Stimulated activated CD8-positive, alpha-beta memory T cell treated with anti-CD3 and anti-CD28 coated beads, Interleukin-4, amount 100 ng/mL, for 48 hours (primary cell): ENCODE measurements at regions not wholly inside any gene's neighbourhood (a gene's known extent, or its start where the extent isn't known, plus 50 kb on each side); places are given as distances from the start of the nearest gene placed in this dataset.
"Not testable (repeated sequence)": the region's sequence is repeated elsewhere in the genome, so short reads cannot be mapped to it uniquely, and the experiment has no call there.

ENCODE experiments used
- DNase-seq: peaks from one replicate; pipeline ENCODE4 v3.0.0-alpha.2; 2020

DNA sequence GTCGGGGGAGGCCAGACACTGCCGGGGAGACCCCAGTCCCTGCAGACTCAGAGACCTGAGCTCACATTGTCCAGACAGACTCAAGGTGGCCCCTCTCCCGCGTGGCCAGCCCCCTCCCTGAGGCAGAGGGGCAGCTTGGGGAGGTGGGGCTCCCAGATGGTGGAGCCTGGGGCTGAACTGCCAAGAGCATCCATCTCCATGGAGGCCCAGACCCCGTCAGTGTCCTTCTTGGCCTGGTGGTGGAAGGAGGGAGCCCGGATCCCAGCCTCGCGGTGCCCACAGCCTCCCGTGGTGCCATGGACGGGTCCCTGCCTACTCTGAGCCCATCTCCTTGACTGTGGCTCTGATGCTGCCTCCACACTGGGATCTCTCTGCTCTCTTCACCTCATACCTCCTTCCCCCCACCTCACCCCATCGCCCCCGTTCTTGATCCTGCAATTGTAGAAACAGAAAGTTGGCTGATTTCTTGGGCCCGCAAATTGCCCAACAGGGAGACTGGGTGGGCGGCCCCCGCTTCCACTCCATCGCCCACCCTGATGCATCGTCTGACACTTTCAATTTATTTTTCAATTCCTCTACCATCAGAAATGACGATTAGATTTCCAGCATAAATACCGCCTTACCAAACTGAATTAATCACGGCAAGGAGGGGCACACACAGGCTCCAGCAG, 348.9 kb downstream of the MATN1 start:
- no peak for DNase-seq

DNA sequence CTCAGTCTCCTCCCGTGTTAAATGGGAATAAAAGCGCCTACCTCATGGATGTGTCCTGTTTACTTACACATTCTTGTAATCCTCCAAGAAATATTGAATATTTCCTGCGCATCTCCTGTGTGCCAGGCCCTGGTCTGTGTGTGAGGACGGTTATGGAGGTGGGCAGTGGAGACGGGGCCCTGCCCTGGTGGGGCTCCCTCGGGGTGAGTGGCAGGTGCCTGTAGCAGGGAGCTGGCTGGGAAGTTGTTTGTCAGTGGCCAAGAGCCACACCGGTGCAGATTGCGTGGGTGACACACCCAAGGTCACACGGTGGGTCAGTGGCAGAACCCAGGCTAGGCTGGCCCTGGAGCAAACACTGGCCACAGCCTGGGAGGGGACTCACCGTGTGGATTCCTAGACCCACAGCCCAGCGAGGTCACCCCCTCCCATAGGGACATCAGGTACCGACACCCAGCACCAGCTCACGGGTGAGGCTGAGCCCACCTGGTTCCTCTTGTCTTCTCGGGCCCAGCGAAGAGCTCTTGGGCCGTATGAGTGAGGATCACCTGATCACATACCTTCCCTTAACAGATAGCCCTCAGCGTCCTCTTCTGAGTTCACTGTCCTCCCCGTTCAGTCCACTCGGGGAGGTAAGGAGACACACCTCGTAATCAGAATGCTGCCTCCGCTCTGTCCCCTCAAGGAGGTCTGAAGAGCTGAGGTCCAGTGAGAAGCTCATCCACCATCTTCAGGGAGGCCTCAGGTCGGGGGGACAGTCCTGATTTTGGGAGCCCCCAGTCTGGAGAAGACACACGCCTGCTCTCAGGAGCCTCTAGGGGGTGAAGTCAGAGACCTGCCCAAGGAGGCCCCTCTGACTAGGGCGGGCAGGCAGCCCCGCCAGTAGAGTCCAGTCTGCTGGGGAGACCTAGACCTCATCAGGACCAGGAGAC, 349.6 kb downstream of the MATN1 start:
- DNase-seq: no peak

DNA sequence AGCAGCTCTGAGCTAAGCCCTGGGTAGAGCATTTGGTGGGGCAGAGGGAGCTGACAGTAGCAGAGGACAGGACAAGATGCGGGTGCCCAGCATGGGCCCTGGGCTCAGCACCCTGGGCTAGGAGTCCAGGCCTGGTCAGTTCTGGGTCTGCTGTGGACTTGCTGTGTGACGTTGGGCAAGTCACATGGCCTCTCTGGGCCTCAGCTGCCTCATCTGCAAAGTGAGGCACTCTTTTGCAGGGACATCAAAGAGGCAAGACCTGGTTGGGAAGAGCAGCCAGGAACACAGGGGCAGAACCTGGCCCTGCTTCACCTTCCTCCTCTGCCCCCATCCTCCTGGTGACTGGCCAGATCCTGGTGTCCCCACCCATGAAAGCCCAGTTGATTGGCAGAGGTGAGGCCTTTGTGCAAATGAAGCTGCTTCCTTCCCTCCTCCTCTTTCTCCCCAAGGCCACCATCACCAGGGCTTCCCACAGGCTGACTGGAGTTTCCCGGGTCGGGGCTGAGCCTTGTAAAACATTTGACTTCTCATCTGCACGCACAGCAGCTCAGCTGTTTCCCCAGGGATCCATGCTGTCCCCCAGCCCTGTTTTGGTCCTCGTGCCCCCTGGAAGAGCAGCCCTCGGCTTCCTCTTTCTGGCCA, 350.5 kb downstream of the MATN1 start:
- no peak for DNase-seq

DNA sequence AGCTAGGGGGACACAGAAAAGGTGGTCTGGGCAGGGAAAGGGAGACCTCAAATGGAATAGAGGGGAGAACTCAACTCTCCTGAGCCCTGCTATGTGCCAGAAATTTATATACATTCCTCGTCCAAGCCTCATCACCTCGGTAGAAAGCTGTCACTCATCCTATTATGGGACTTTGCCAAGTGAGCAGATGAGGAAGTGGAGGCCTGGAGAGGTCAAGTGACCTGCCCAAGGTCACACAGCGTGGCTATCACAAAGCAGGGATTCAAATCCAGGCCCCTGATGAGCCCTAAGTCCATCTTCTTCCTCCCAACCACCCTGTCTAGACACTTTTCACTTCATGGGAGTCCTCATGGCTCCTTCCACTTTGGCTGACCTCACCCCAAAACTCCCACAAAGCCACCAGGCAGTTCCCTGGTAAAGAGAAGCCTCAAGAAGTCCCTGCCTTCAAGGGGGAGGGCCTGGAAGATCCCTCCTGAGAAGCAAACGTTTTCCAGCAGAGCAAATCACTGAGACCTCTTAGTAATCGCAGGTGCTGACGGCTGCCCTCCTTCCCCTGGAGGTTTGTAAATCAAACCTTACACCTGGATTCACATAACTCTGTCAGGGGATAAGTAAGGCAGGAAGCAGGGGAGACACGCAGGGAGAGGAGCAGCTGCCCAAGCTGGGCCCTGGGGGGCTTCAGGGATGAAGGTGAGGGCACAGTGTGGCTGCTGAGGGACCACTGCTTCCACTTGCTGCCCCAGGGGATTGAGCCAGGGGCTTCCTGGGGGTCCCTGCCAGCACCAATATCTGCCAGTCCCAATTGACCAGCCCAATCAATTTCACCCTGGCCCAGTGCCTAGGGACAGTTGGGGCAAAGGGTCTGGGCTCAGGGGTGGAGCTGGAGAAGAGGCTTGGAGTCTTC, 351.2 kb downstream of the MATN1 start:
- no peak for DNase-seq

DNA sequence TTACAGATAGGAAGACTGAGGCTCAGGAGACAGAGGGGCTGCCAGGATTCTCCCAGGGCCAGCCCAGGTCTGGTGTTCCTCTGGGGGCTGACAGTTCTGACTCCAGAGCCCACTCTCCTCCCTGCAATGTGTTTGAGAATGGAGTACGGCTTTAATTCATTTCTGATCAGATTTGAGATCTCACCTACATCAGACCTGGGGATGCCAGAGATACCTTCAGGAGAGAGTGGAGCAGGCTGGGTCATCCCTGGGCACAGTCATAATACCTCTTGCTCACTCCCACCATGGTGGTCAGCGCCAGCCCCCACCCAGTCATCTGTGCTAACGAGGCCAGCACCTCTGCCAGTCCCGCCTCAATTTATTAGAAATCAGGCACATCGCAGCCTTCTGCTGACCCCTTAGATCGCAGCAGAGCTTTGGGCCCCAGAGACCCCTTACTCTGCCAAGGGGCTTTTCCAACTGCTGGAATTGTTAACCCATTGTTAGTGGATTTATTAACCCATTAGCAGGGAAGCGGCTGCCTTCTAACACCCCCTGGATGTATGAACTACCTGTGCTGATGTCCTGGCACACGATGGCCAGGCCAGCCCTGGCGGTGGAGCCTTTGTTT, 352.1 kb downstream of the MATN1 start:
- no peak for DNase-seq

GRCh38 chr1:30368651-30369240, 354.6 kb downstream of the MATN1 start:
- no peak for DNase-seq

GRCh38 chr1:30366911-30367310, 356.5 kb downstream of the MATN1 start:
- DNase-seq: no peak

- DNase-seq: no peak
These were observed 357.2 kb downstream of the MATN1 start for GRCh38 chr1:30366199-30366598.

GRCh38 chr1:30365596-30365995, 357.8 kb downstream of the MATN1 start:
- DNase-seq: no peak

DNA sequence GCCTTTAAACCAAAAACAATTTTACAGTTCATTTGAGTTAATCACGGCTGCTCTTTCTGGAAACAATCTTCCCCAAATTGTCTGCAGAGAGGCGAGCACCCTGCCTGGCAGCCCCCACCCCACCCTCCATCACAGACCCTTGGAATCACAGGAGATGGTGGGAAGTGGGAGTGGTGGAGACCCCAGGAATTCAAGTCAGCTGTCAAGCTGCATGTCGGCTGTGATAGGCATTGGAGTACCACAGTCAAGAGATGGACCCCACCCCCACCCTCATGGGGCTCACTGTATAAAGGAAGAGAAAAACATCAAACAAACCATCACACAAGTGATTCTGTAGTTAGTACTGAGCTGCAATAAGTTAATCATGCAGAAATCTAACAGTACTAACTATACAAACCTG, 360.4 kb downstream of the MATN1 start:
- DNase-seq: no peak

- DNase-seq: no peak
These were observed 360.8 kb downstream of the MATN1 start for GRCh38 chr1:30362603-30362990.

DNA sequence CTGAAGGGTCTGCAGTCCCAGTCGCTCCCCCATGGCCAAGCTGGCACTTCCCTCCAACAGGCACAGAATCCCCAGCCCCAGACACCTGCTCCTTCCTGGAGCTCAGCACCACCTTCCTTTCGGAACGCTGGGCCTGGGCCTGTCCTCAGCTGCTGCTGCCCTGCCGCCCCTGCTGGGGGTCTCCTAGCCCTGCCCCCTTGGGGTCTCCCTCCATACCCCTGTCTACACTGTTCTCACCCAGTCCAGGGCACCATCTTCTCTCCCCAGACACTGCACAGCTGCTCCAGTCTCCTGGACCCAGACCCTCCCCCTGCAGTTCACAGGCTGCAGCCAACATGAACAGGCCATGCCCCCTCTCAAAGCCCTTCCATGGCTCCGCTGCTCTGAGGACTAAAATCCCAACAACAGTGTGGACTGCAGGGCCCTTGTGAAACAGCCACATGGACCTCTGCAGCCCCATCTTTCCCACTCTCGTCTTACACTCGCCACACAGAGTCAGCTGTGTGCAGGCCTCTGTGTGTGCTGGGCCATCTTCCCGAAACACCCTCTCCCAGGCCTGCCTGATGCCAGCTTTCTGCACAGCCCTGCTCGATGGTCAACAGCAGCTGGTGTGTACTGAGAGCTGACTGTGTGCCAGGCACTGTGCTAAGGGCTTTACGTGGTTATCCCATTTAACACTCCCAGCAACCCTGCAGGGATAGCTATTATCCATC, 361.3 kb downstream of the MATN1 start:
- not testable (repeated sequence) for DNase-seq

- DNase-seq: no peak
These were observed 362.6 kb downstream of the MATN1 start for GRCh38 chr1:30360753-30361152.

DNA sequence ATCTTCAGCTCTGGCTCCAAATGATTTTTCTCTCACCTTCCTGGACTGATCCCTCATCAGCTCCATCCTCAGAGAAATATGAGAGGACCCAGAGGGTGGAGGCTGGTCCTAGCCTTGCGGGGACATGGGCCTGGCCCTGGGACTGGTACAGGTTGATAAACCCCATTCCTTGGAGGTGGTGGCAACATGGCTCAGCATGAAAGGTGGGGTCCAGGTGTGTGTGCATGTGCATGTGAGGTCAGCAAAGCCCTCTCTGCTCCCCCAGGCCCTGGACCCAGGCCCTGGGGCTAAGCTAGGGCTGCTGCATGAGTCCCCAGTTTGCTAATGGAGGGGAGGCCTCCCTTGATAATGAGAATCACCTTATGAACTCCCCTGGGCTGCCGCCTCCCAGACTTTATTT, 363.1 kb downstream of the MATN1 start:
- no peak for DNase-seq

DNA sequence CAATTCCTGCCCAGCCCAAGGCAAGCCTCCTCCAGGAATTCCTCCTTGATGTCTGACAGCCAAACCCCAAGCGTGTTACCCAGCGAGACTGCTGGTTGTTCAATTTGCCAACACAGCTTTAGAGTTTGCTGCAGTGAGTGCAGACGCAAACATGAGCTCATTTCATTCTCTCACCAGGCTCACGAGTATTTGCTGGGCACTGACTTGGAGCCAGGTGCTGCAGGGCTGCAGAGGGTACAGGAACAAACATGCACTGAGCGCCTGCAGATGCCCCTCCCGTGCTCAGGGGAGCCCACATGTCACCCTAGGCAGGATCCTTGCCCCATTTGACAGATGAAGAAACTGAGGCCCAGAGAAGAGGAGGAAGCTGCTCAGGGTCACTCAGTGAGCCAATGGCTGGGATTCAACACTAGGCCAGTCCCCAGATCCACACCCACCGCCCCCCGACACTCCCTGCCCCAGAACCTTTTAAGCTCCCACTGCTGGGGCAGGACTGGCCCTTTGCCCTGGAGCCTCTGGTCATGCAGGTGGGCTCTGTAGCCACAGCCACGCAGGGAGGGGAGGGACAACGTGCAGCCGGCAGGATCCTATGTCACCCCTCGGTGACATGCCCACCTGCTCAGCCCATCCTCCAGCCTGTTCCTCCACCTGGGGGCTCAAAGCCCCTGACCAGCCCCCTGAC, 363.7 kb downstream of the MATN1 start:
- DNase-seq: no peak

DNA sequence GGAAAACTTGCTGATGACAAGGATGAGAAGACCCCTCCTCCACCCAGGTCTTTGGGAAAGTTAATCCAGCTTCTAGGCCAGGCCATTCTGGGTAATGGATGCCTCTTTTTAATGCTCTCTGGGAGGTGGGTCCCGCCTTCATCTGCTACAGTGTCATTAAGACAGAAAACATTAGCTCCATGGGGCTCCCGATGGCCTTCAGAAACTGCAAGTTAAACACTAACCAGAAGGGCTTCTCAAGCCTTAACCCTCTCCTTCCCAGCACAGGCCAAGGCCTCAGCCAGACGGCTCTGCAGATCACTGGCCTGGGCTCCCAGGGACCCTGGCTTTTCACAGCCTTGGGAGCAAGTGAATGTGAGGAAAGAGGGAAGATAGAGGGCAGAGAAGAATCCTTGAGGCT, 364.9 kb downstream of the MATN1 start:
- no peak for DNase-seq

DNA sequence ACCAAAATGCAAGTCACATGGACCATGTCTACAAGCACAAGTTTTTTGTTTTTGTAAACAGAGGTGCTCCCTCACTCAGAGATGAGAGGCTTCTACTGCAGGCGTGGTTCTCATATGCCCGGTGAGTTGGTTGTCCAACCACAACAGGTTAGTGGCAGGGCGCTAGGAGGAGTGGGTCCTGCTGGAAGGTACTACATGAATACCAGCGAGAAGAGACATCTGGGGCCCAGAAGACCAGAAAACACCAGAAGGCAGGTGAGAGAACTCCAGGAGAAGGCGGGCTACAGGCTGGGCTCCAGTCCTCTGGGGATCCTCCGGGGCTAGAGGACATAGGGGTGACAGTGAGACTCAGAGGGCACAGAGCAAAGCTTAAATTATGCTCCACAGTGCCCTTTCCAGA, 366.5 kb downstream of the MATN1 start:
- no peak for DNase-seq

GRCh38 chr1:30354410-30354809, 369.0 kb downstream of the MATN1 start:
- no peak for DNase-seq

DNA sequence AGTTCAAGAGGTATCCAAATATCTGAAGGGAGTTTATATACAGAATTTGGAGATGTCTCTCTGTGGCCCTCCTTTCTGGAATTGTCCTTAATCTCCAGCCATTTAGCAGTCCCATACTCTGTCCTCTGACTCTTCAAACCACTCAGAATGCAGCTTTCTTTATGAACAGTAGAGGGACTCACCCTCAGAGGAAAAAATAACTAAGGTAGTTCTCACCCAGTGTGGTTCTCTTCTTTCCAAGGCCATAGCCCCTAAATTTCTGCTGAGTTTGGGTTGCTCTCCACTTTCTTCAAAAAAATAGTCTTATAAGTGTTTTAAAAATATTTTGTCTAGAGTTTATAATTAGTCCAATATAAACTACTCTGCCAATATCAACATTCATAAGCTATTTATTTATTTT, 369.7 kb downstream of the MATN1 start:
- DNase-seq: no peak

DNA sequence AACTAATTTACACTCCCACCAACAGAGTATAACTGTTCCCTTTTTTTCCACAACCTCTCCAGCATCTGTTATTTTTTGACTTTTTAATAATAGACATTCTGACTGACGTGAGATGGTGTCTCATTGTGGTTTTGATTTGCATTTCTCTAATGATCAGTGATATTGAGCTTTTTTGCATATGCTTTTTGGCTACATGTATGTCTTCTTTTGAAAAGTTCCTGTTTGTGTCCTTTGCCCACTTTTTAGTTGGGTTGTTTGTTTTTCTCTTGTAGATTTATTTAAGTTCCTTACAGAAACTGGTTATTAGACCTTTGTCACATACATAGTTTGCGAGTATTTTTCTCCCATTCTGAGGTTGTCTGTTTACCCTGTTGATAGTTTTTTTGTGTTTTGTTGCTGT, 375.2 kb downstream of the MATN1 start:
- DNase-seq: no peak
